ENCODE measurements at regions not wholly inside any gene's neighbourhood (a gene's known extent, or its start where the extent isn't known, plus 50 kb on each side); places are given as distances from the start of the nearest gene placed in this dataset.

DNA sequence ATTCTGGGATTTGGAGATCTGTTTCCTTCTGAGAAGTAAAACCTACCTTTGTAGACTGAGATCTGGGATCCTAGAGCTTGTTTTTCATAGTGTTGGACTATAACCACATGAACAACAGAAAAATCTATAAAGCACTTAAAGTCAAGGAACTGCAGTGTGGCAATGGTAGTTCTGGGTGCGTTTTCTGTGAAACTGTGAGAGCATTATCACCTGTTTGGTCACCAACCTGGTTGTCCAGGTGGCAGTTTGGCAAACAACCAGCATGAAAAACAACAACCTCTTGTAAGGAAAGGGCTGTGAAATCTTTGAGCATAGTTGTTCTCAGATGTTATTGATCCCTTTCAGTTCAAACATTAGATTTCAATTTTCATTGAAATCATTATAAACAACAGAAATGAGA lies 215.8 kb upstream of the CITED2 start:
- DNase-seq = no peak

- DNase-seq = no peak
These were observed 214.5 kb upstream of the CITED2 start for GRCh38 chr6:139588734-139589593.

- no peak for DNase-seq
These were observed 213.7 kb upstream of the CITED2 start for GRCh38 chr6:139588076-139588639.

- no peak for DNase-seq
These were observed 213.0 kb upstream of the CITED2 start for GRCh38 chr6:139587469-139587868.

DNA sequence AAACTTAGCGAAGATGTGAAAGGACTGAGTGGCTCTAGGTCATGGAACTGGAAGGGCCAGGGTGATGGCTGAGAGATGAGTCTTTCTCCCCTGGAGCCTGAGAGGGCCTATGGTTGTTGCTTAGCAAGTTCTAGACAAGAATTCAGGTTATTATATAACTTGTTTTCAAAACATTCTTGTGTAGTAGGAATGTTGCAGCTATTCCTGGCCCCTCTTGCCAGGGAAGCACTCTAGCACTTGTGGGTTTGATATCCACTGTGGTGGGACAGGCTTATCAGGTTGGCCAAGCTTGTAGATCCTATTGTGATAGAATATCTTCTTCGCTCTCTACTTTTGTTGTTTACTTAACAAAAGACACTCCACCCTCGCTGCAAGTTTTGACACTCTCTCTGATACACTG lies 211.8 kb upstream of the CITED2 start:
- no peak for DNase-seq

DNA sequence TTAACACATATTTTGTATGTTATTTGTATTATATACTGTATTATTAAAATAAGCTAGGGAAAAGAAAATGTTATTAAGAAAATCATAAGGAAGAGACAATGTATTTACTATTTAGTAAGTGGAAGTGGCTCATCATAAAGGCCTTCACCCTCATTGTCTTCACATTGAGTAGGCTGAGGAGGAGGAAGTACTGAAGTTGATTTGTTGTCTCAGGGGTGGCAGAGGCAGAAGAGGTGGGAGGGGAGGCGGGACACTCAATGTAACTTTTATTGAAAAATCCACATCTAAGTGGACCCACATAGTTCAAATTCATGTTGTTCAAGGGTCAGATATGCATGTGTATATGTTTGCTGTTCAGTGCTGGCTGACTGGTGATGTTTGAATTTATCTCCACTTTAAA lies 210.2 kb upstream of the CITED2 start:
- no peak for DNase-seq

GRCh38 chr6:139583420-139583819 lies 209.0 kb upstream of the CITED2 start:
- no peak for DNase-seq

GRCh38 chr6:139582956-139583355 lies 208.5 kb upstream of the CITED2 start:
- DNase-seq = no peak

GRCh38 chr6:139581485-139581865 lies 207.0 kb upstream of the CITED2 start:
- no peak for DNase-seq

DNA sequence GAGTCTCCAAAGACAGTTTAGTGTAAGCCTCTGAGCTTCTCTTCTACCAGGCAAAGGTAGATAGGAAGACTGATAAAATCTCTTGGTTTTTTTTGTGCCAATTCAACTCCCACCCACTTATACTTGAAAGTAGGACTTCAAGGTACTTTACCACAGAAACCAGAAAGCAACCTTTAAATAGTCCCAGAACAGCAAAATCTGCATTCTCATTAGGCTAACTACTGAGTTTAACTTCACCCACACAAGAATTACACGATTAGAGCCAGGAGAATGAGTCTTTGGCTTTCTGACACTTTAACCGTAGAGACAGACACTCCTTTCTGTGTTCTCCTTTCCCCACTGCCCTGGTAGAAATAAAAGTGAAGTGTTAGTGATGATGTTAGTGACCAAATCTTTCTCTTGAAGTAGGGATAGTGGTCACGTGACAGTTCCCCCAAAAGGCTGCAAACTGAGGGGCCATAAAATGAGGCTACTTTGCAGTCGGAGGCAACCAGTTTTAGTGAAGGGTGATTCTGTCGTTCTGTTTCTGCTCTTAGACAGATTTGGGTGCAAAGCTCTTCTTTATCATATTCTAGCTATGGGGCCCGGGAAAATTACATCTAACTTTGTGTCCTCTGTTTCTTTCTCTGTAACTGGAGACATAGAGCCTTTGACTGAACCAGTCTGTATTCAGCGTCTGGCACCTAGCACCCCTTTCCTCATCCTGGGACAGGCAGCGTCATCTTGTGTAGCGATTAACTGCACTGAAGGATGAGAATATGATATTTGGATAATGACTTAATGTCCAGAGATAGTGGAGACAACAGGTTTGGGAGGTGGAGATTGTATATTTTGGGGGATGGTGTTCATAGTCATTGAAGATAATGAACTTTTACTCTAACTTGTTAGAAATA lies 206.4 kb upstream of the CITED2 start:
- no peak for DNase-seq

- no peak for DNase-seq
These were observed 203.5 kb upstream of the CITED2 start for GRCh38 chr6:139577763-139578604.

DNA sequence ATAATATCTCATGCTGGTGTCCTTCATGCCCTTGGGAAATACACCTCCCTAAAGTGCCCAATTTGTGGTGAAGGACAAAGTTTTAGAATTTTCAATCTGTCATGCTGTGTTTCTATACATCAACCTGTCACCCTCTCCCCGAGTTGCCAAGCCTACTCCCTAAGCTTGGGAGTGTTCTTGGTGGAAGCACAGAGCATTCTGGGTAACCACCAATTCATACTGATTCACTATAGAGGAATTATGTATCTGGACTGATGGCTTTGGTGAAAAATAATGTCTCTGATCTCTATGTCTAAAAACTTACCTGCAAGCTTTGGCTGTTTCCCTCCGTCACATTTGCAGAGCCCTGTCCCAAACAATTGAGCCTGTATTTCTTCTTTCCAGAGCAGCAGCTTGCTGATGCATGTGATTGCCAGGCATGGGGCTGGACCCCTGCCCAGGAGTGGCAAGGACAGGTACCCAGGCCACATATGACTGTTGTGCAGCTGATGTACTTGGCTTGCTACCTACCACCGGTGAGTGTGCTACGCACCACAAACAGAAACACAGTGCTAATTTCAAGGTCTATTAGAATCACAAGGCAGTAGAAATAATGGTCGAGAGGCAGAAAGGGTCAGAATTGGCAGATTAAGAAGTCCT lies 202.8 kb upstream of the CITED2 start:
- no peak for DNase-seq

- DNase-seq = no peak
These were observed 197.6 kb upstream of the CITED2 start for GRCh38 chr6:139572001-139572400.

- DNase-seq = no peak
These were observed 195.7 kb upstream of the CITED2 start for GRCh38 chr6:139570166-139570565.

GRCh38 chr6:139569566-139569965 lies 195.1 kb upstream of the CITED2 start:
- no peak for DNase-seq

DNA sequence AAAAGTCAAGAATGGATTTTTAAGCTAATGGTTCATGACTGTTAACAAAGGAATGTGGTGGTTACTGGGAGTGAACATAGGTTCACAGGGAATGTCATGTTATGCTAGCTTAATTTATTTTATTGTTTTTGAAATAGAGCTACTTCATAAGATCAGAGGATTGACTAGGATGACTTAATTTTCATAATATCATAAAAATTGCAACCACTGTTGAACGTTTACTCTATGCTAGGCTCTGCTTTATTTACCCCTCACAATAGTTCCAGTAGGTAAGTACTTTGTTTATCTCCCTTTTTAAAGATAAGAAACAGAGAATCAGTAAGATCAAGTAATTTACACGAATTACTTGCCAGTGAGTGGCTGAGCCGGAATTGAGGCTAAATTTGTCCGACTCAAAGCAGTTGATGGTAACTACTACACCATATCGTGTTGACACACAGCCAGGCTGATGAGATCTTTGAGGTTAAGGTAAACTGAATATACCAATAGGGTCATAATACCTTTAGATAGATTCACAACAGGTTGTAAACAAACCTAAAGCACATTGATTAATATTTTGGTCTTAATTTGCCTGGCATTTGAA lies 194.6 kb upstream of the CITED2 start:
- DNase-seq = no peak

DNA sequence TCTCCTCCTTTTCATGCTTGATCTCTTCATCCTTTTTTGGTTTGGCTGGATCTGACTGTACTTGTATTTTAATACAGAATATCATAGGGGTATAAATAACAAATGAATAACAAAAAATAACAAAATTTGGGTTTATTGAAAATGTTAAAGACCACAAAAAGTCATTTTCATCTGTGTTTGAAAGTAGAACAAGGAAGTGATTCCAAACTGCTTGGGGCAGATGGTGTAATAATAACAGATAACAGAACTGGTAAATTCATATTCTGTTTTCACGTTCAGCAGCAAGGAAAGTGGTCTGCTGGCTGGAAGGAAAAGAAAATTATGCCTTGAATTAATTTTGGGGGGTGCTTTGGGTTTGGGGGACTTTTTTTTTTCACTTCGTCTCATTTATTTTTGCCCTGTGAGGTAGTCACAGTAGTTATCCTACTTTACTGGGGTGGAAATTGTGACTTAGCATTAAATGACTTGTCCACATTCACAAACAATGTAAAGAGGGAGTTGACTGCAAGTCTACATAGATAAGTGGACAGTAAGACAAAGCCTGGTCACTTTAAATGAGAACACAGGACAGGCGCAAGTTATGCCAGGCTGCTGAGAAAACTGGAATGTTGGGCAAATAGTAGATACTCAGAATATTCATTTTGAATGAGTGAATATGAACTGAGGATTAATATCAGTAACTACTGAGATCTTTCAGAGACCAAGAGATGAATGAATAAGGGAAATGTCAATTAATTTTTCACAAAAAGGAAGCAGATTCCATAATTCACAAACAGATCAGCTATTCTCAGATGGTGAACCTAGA lies 193.9 kb upstream of the CITED2 start:
- DNase-seq = no peak

DNA sequence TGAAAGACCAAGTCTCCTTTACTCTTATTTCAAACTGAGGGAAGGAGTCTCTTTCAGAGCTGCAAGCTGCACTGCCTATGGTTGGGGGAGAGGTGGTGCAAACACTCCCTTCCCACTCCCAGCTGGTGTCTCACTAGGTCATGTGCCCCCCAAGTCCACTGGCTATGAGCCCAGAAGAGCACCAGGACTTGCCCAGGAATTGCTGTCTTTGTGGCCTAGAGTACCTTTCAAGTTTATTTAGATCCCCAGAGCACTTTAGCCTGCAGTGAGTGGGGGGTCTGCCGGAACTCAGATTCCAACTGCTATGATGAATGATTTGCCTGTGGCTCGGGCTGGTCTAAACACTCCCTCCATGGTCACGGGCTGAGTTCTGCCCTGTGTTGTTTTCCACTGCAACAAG lies 192.6 kb upstream of the CITED2 start:
- no peak for DNase-seq

- no peak for DNase-seq
These were observed 191.1 kb upstream of the CITED2 start for GRCh38 chr6:139565591-139565990.

DNA sequence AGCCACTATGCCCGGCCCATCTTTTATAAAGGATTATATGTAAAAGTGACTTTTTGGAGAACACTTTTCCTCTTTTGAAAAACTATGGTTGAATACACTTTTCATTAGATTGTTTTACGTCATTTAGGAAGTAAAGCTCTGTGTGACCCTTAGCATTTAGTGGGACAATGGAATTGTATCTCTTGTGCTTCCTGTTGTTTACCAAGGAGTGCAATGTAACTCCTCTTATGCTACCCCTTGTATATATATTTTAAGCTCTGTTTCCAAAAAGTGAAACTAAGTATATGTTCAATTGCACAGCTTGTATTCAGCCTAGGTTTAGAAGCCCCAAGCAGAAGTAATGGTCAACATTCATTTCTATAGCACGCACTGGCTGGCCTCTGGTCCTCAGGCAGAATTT lies 183.1 kb upstream of the CITED2 start:
- DNase-seq = no peak

DNA sequence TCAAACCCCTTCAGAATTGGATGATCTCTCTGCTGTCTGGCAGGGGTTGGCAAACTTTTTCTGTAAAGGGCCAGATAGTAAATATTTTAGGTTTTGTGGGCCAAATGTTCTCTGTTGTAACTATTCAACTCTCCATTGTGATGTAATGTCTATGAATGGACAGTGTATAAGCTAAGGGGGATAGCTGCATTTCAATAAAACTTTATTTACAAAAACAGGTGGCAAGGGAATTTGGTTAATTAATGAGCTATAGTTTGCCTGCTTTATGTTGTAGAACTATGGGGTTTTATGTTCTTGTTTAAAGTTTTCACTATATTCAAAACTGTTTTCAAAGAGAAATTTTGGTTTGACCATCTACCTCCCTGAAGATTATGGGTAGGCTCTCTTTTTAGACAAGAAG lies 182.1 kb upstream of the CITED2 start:
- DNase-seq = no peak
